ENCODE measurements at regions not wholly inside any gene's neighbourhood (a gene's known extent, or its start where the extent isn't known, plus 50 kb on each side); places are given as distances from the start of the nearest gene placed in this dataset.

DNA sequence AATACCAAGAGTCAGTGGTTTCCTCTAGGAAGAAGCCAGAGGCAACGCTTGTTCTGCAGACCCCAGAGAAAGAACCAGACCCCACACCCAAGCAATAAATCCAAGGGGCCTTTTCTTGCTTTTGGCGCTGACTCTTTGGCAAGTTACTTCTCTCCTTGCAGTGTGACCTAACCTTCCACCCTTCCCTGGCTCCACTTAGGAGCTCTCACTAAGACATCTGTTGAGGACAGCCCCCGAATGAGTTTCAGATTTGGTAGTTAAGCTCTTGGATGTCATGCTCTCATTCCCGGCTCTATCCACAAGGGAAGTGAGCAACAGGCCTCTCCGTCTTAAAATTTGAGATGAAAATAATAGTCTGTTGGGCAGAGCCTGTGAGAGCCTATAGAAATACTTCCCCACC is 50.6 kb upstream of the FAM204A start:
- no peak overlapping the region for H3K4me3 ChIP-seq (ENCODE audit: low read length in 3 of 3)
- TF ChIP-seq, protein P1, sequence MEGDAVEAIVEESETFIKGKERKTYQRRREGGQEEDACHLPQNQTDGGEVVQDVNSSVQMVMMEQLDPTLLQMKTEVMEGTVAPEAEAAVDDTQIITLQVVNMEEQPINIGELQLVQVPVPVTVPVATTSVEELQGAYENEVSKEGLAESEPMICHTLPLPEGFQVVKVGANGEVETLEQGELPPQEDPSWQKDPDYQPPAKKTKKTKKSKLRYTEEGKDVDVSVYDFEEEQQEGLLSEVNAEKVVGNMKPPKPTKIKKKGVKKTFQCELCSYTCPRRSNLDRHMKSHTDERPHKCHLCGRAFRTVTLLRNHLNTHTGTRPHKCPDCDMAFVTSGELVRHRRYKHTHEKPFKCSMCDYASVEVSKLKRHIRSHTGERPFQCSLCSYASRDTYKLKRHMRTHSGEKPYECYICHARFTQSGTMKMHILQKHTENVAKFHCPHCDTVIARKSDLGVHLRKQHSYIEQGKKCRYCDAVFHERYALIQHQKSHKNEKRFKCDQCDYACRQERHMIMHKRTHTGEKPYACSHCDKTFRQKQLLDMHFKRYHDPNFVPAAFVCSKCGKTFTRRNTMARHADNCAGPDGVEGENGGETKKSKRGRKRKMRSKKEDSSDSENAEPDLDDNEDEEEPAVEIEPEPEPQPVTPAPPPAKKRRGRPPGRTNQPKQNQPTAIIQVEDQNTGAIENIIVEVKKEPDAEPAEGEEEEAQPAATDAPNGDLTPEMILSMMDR (IDR thresholded peaks at IDR 0.05; ENCODE audit: borderline replicate concordance, extremely low read depth, insufficient read depth): no peak
- DNase-seq: peak in 2 of 5 donors; percentile 9 to 49

More for the DNA sequence above, 50.6 kb upstream of the FAM204A start:
- no peak overlapping the region for H3K9ac ChIP-seq (ENCODE audit: low read length in 3 of 3)
- H3K36me3 ChIP-seq (ENCODE audit: control insufficient read depth in 2 of 3, insufficient read depth in 3 of 3, low read length in 3 of 3): no peaks in the 10 kb centered on the region
- no peak for FAIRE-seq
- H3K27me3 ChIP-seq (ENCODE audit: control insufficient read depth, insufficient read depth, low read length): no peaks in the 10 kb centered on the region
- H3K4me1 ChIP-seq (ENCODE audit: control insufficient read depth in 2 of 3, insufficient read depth in 2 of 3, low read depth in 1 of 3, low read length in 3 of 3): no peaks in the 10 kb centered on the region
- H3K9me3 ChIP-seq (ENCODE audit: control insufficient read depth in 2 of 3, insufficient read depth in 1 of 3, low read length in 3 of 3): no peaks in the 10 kb centered on the region
- intact Hi-C loops (cut with DNase I): no loop called here
- no peak overlapping the region for H3K27ac ChIP-seq (ENCODE audit: low read depth in 2 of 2, low read length in 2 of 2)
